Coronary artery (tissue), 2 donors: ENCODE measurements at regions not wholly inside any gene's neighbourhood (a gene's known extent, or its start where the extent isn't known, plus 50 kb on each side); places are given as distances from the start of the nearest gene placed in this dataset.

Source experiments
- DNase-seq: peaks from one replicate; pipeline ENCODE4 v3.0.0-alpha.2; 2017; ENCODE audit warnings: low spot score
- H3K27ac ChIP-seq, 2 donors: fragments of 200-600 bp; sonication (generic); one replicate each; pipeline ENCODE4 v1.5.1; 2016 to 2019
- H3K4me3 ChIP-seq: fragments of 200-600 bp; sonication (generic); 2 replicates; pipeline ENCODE4 v1.5.1; 2016; ENCODE audit warnings: mild to moderate bottlenecking, moderate library complexity
- TF ChIP-seq, protein P1 (sequence below): fragments of 200-600 bp; sonication (generic); IDR thresholded peaks from one replicate; pipeline ENCODE4 v1.5.1; 2019; ENCODE audit warnings: antibody characterized with exemption

DNA sequence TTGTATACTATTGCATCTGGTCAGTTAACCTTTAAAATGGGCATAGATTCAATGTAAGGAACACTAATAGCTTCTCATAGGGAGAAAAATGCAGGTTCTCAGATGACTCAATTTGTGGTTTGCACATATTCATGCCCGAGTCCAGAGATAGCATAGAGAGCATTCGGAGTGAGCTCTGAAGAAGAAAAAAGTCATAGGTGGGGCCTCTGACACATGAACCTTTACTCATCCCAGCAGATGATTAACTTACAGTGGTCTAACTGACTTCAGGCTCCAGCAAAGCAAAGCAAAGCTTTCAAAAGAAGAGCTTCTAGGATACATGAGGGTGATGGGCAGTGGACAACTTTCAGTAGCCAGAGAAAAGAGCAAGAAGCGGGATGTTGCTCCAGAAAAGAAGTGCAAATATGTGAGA, 55.3 kb upstream of the BTN3A2 start:
- no peak for DNase-seq
- H3K27ac ChIP-seq, result no peak overlapping the region
- TF ChIP-seq, protein P1, sequence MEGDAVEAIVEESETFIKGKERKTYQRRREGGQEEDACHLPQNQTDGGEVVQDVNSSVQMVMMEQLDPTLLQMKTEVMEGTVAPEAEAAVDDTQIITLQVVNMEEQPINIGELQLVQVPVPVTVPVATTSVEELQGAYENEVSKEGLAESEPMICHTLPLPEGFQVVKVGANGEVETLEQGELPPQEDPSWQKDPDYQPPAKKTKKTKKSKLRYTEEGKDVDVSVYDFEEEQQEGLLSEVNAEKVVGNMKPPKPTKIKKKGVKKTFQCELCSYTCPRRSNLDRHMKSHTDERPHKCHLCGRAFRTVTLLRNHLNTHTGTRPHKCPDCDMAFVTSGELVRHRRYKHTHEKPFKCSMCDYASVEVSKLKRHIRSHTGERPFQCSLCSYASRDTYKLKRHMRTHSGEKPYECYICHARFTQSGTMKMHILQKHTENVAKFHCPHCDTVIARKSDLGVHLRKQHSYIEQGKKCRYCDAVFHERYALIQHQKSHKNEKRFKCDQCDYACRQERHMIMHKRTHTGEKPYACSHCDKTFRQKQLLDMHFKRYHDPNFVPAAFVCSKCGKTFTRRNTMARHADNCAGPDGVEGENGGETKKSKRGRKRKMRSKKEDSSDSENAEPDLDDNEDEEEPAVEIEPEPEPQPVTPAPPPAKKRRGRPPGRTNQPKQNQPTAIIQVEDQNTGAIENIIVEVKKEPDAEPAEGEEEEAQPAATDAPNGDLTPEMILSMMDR, result no peak
- H3K4me3 ChIP-seq, result no peak overlapping the region

DNA sequence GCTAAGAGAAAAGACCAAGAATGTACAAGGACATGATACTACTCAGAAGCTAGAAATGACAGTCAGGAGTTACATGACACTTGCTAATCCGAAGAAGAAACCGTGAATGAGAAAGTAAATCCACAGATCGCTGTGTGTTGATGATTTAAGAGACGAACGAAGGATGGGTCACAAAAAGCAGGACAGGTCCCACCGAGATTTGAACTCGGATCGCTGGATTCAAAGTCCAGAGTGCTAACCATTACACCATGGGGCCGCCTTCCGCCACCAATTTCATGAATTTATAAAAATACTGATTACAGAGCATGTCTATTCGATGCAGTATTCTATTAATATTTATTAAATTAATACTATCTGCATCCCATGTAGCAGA, 54.0 kb upstream of the BTN3A2 start:
- TF ChIP-seq, protein P1, result no peak
- Histone ChIP-seq H3K27ac (no peak overlapping the region), H3K4me3 (no peak overlapping the region)
- DNase-seq, result no peak

DNA sequence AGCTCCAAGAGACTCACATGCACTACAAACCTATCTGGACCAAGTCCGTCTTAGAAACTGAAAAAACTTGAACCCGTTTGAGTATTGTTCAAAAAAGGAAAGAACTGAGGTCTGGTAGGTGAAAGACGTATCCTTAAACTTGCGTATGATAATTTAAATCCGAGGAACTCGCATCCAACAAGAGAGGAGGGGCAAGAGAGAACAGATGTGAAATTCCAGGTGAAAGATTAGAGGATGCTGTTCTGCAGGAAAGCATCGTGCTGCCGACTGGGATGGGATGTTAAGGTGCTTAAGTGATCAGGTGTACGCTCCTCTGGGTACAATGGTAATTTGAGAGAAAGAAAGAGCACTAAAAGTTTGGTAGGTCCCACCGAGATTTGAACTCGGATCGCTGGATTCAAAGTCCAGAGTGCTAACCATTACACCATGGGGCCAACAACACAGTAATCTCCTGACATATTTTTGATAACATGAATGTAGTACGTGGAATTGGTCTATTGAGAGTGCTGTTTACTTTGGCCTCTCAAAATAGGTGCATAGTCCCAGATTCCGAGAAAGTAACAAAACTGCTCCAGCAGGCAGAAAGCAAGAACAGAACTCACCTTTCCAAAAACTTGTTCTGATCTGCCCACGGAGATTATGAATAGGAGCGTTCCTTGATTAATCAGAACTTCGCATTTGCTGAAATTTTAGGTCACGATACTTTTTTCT, 53.5 kb upstream of the BTN3A2 start:
- DNase-seq, result no peak
- Histone ChIP-seq H3K4me3 (peak overlapping the region; percentile 62), H3K27ac (peak overlapping the region in 1 of 2 donors; percentile 40)

DNA sequence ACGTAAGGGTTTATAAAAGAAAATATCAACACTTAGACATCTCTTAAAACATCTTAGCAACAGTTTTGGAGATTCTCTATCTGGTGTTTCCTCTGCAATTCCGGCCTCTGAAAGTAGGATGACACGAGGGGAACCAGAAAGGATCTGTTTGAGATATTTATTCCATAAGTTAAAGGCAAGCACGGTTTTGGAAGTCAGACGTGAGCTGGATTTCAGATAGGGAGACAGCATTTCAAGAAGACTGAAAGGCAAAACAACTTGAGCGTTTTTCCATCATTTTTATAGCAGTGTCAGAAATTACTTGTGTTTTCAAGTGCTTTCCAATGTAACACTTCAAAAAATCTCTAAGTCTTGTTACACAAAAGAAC, 52.9 kb upstream of the BTN3A2 start:
- TF ChIP-seq, protein P1, result no peak
- H3K4me3 ChIP-seq, result peak overlapping the region; percentile 62
- DNase-seq, result no peak
- H3K27ac ChIP-seq, result peak overlapping the region in 1 of 2 donors; percentile 40

More for the DNA sequence above, 53.5 kb upstream of the BTN3A2 start:
- TF ChIP-seq, protein P1, result no peak

DNA sequence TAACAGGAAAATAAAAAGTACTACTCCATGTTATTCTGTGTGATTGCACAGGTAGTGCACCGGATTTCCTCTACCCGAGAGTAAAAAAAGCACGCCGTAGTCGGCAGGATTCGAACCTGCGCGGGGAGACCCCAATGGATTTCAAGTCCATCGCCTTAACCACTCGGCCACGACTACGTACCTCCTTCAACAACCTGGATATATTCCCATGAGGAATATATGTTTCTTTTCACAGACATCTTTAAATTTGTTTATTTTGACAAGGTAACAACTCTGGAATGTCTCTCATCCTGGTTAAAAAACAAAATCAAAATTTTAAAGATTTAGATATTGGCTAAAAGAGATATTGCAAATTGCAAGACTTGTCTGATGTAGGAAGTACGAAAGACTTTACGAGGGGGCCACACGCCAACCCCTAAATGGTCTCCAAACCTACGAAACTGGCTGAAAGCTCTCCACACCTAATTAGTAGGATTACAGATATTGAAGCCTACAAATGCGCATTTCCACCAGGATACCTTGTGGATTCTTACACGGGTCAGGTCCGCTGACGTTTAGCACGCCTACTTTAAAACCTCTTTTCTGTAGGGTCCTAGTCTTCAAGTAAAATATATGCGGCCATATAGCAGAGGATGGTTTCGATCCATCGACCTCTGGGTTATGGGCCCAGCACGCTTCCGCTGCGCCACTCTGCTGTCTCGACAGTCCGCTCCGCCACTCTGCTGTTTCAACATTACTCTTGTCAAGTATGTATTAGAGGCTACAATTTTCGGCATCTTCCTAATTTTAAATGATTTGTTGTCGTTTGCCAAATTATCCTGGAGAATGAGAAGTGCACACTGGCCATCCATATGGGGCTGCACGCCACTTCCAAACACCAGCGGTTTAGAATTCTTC, 52.2 kb upstream of the BTN3A2 start:
- peak overlapping the region in 1 of 2 donors; percentile 40 for H3K27ac ChIP-seq
- H3K4me3 ChIP-seq, result peak overlapping the region; percentile 62
- TF ChIP-seq, protein P1, result no peak
- no peak for DNase-seq
